Lower leg skin (tissue), 3 donors: ENCODE measurements at regions not wholly inside any gene's neighbourhood (a gene's known extent, or its start where the extent isn't known, plus 50 kb on each side); places are given as distances from the start of the nearest gene placed in this dataset.

ENCODE experiments used
- POLR2A ChIP-seq, 2 donors: fragments of 450-650 bp; IDR thresholded peaks; one replicate each; pipeline ENCODE4 v1.6.1; 2016 to 2017; ENCODE audit warnings: antibody characterized with exemption in 2 of 2, mild to moderate bottlenecking in 1 of 2, moderate library complexity in 1 of 2
- TF ChIP-seq, protein P1 (sequence below), 3 donors: fragments of 450-650 bp; IDR thresholded peaks; one replicate each; pipeline ENCODE4 v1.5.1; 2016; ENCODE audit warnings: antibody characterized with exemption in 3 of 3, mild to moderate bottlenecking in 3 of 3, moderate library complexity in 2 of 3

GRCh38 chr12:37543131-37543965, 773.2 kb upstream of the ALG10B start:
- TF ChIP-seq, protein P1, sequence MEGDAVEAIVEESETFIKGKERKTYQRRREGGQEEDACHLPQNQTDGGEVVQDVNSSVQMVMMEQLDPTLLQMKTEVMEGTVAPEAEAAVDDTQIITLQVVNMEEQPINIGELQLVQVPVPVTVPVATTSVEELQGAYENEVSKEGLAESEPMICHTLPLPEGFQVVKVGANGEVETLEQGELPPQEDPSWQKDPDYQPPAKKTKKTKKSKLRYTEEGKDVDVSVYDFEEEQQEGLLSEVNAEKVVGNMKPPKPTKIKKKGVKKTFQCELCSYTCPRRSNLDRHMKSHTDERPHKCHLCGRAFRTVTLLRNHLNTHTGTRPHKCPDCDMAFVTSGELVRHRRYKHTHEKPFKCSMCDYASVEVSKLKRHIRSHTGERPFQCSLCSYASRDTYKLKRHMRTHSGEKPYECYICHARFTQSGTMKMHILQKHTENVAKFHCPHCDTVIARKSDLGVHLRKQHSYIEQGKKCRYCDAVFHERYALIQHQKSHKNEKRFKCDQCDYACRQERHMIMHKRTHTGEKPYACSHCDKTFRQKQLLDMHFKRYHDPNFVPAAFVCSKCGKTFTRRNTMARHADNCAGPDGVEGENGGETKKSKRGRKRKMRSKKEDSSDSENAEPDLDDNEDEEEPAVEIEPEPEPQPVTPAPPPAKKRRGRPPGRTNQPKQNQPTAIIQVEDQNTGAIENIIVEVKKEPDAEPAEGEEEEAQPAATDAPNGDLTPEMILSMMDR (IDR thresholded peaks at IDR 0.05), result no peak
- no peak for TF ChIP-seq POLR2A (IDR thresholded peaks at IDR 0.05)
